Testis (tissue), 2 donors: ENCODE measurements at regions not wholly inside any gene's neighbourhood (a gene's known extent, or its start where the extent isn't known, plus 50 kb on each side); places are given as distances from the start of the nearest gene placed in this dataset.

ENCODE experiments used
- DNase-seq: peaks from one replicate; pipeline ENCODE4 v3.0.0-alpha.2; 2019
- H3K27ac ChIP-seq, 2 donors: fragments of 200-600 bp; sonication (generic); one replicate each; pipeline ENCODE4 v1.5.1; 2019
- H3K27me3 ChIP-seq: fragments of 200-600 bp; sonication (generic); one replicate; pipeline ENCODE4 v1.5.1; 2019
- H3K36me3 ChIP-seq: fragments of 200-600 bp; sonication (generic); one replicate; pipeline ENCODE4 v1.5.1; 2017; ENCODE audit warnings: low read depth; ENCODE audit errors: missing control alignments
- H3K4me1 ChIP-seq: fragments of 200-600 bp; sonication (generic); one replicate; pipeline ENCODE4 v1.5.1; 2019
- H3K4me3 ChIP-seq, 2 donors: fragments of 200-600 bp; sonication (generic); one replicate each; pipeline ENCODE4 v1.5.1; 2017 to 2019
- H3K9me3 ChIP-seq: fragments of 200-600 bp; sonication (generic); one replicate; pipeline ENCODE4 v1.5.1; 2017
- CTCF ChIP-seq, 3 experiments: fragments of 450-650 bp in 2 of 3; fragments of 200-600 bp in 1 of 3; sonication (generic) in 1 of 3; IDR thresholded peaks; one replicate each; pipeline ENCODE4 v1.5.1; 2016 to 2019; ENCODE audit warnings: antibody characterized with exemption in 3 of 3, mild to moderate bottlenecking in 2 of 3, moderate library complexity in 1 of 3
- POLR2A ChIP-seq: fragments of 450-650 bp; IDR thresholded peaks from one replicate; pipeline ENCODE4 v1.6.1; 2017; ENCODE audit warnings: antibody characterized with exemption, mild to moderate bottlenecking, moderate library complexity
- WGBS, 2 donors: methylation state at CpG; one replicate each; pipeline ENCODE4 v1.1.5; 2018; 5-methylcytosine and 5-hydroxymethylcytosine counted together
- intact Hi-C: fragments of 100-400 bp; cut with DNase I; formaldehyde crosslinking; loops from one replicate; pipeline ENCODE4 v1.15.1; 2023; ENCODE audit warnings: low total_unique reads

DNA sequence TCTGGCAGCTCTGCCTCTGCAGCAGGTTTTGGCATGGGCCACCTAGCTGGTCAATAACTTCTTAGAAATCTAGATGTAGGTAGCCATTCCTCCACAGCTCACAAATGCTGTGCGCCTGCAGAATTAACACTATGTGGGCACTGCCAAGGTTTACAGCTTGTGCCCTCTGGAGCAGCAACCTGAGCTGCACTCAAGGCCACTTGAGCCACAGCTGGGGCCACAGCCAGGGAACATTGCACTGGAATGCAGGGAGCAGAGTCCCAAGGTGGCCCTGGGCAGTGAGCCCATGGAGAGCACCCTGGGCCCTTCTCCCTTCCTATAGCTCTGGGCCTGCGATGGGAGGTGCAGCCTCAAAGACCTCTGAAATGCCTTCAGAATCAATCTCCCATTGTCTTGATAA lies 365.3 kb downstream of the SATB2 start:
- DNase-seq, result no peak
- no peaks in the 10 kb centered on the region for H3K36me3 ChIP-seq
- H3K27ac ChIP-seq, result no peak overlapping the region
- H3K9me3 ChIP-seq, result no peaks in the 10 kb centered on the region
- intact Hi-C loops, result no loop called here
- no peak overlapping the region for H3K4me3 ChIP-seq
- H3K4me1 ChIP-seq, result no peaks in the 10 kb centered on the region
- H3K27me3 ChIP-seq, result no peaks in the 10 kb centered on the region
- 80 to 88% methylated on average over 1 to 2 of the region's 2 CpGs for WGBS, 2 donors
- no peak for TF ChIP-seq CTCF (IDR thresholded peaks at IDR 0.05)
- TF ChIP-seq POLR2A, result no peak

- DNase-seq, result no peak
- no peaks in the 10 kb centered on the region for H3K27me3 ChIP-seq
- no peak overlapping the region for H3K4me3 ChIP-seq
- intact Hi-C loops, result no loop called here
- no peaks in the 10 kb centered on the region for H3K4me1 ChIP-seq
- TF ChIP-seq CTCF (IDR thresholded peaks at IDR 0.05) (no peak), POLR2A (no peak)
- no peaks in the 10 kb centered on the region for H3K9me3 ChIP-seq
- no peak overlapping the region for H3K27ac ChIP-seq
- 89 to 90% methylated on average over 5 of the region's 5 CpGs for WGBS, 2 donors
- H3K36me3 ChIP-seq, result no peaks in the 10 kb centered on the region
Measured at GRCh38 chr2:199085261-199085660, 372.5 kb downstream of the SATB2 start.

DNA sequence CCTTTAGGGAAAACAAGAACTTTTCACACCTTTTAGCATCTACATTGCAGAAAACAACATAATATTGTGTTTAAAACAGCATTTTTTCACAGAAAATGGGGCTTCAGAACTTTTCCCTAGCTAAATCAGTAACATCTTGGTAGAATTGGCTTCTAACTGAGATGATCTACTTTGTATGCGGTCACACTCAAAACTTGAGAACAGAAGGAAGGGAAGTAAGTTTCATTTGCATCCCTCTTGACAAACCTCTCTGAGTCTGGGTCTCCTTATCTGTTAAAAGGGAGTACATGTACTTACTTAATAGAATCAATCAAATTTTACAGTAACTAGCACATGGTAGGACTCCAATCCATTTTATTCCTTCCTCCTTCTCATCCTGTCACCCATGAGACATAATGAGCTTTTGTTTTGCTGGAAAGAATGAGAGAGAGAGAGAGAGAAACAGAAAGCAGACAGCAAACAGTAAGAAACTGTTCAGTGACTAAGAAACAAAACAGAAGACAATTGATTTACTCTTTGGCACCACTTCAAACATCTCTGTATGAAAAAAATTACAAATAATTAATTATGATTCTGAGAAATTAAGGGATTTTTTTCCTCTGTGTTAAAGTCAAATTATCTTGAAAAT lies 387.3 kb downstream of the SATB2 start:
- no peaks in the 10 kb centered on the region for H3K4me1 ChIP-seq

DNA sequence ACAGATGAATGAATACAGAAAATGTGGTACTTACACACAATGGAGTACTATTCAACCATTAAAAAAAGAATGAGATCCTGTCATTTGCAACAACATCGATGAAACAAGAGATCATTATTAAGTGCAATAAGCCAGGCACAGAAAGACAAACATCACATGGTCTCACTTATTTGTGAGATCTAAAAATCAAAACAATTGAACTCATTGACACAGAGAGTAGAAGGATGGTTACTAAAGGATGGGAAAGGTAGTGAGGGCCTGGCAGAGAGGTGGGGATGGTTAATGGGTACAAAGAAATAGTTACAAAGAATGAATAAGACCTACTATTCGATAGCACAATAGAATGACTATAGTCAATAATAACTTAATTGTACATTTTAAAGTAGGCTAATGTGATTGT lies 393.5 kb downstream of the SATB2 start:
- no peak for DNase-seq
- H3K4me1 ChIP-seq, result no peaks in the 10 kb centered on the region
- H3K4me3 ChIP-seq, result no peak overlapping the region
- H3K9me3 ChIP-seq, result no peaks in the 10 kb centered on the region
- H3K27ac ChIP-seq, result no peak overlapping the region
- no peaks in the 10 kb centered on the region for H3K36me3 ChIP-seq
- no peaks in the 10 kb centered on the region for H3K27me3 ChIP-seq
- 89 to 93% methylated on average over 2 of the region's 2 CpGs for WGBS, 2 donors
- intact Hi-C loops, result no loop called here
- no peak for TF ChIP-seq POLR2A
- no peak for TF ChIP-seq CTCF (IDR thresholded peaks at IDR 0.05)

More for the DNA sequence above, 387.3 kb downstream of the SATB2 start:
- intact Hi-C loops, result no loop called here
- no peak for TF ChIP-seq POLR2A
- no peak overlapping the region for H3K4me3 ChIP-seq
- DNase-seq, result no peak
- no peak overlapping the region for H3K27ac ChIP-seq
- 81 to 83% methylated on average over 1 of the region's 1 CpG for WGBS, 2 donors
- no peaks in the 10 kb centered on the region for H3K36me3 ChIP-seq
- no peaks in the 10 kb centered on the region for H3K9me3 ChIP-seq
- no peaks in the 10 kb centered on the region for H3K27me3 ChIP-seq

DNA sequence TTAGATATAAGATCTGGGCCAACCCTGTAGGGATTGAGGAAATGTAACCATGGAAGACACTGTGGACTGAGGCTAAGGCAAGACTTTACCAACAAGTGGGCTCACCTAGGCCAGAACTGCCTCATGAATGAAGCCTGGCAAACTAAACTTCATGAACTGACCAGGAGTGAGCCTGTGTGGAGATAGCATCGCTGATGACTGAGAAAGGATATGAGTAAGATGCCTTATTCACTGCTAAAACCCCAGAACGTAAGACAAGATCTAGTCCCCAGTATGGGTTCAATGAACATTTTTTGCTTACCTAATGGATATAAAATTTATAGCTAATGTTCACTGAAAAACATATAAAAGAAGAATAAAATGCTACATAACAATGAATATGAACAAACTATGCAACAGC lies 399.8 kb downstream of the SATB2 start:
- no peak for DNase-seq
- no peak overlapping the region for H3K4me3 ChIP-seq
- H3K27me3 ChIP-seq, result no peaks in the 10 kb centered on the region
- WGBS, 2 donors, result 85 to 89% methylated on average over 2 of the region's 2 CpGs
- intact Hi-C loops, result no loop called here
- H3K4me1 ChIP-seq, result no peaks in the 10 kb centered on the region
- TF ChIP-seq CTCF (IDR thresholded peaks at IDR 0.05), result no peak
- no peak for TF ChIP-seq POLR2A
- H3K36me3 ChIP-seq, result no peaks in the 10 kb centered on the region
- H3K9me3 ChIP-seq, result no peaks in the 10 kb centered on the region
- H3K27ac ChIP-seq, result no peak overlapping the region
